DND-41 (cell line): ENCODE measurements at regions not wholly inside any gene's neighbourhood (a gene's known extent, or its start where the extent isn't known, plus 50 kb on each side); places are given as distances from the start of the nearest gene placed in this dataset.
"Not testable (repeated sequence)": the region's sequence is repeated elsewhere in the genome, so short reads cannot be mapped to it uniquely, and the experiment has no call there.

Source experiments
- ATAC-seq: fragments of 200-7000 bp; cut with Tn5 transposase; 3 replicates; pipeline ENCODE4 v1.9.1; 2021; ENCODE audit warnings: low read depth; ENCODE audit not compliant: insufficient read depth
- DNase-seq: peaks from one replicate; pipeline ENCODE4 v3.0.0-alpha.2; 2020
- H2AFZ ChIP-seq: 2 replicates; pipeline ENCODE4 v1.6.0; 2012; ENCODE audit warnings: low read depth, low read length
- H3K27ac ChIP-seq: 2 replicates; pipeline ENCODE4 v1.5.1; 2012; ENCODE audit warnings: low read length, inconsistent platforms
- H3K27me3 ChIP-seq: fragments of 200-600 bp; sonication (generic); 2 replicates; pipeline ENCODE4 v1.6.0; 2012; ENCODE audit warnings: low read length, mild to moderate bottlenecking, inconsistent platforms; ENCODE audit not compliant: insufficient read depth, poor library complexity
- H3K36me3 ChIP-seq: 2 replicates; pipeline ENCODE4 v1.5.1; 2012; ENCODE audit warnings: low read length, inconsistent platforms; ENCODE audit not compliant: insufficient read depth
- H3K4me1 ChIP-seq: 2 replicates; pipeline ENCODE4 v1.5.1; 2012; ENCODE audit warnings: mild to moderate bottlenecking, low read length; ENCODE audit not compliant: insufficient read depth
- H3K4me2 ChIP-seq: 2 replicates; pipeline ENCODE4 v1.6.0; 2012; ENCODE audit warnings: mild to moderate bottlenecking, moderate library complexity, low read length, inconsistent platforms; ENCODE audit not compliant: insufficient read depth
- H3K4me3 ChIP-seq, 2 experiments: fragments of 200-600 bp in 1 of 2; shearing (Covaris generic) in 1 of 2; 2 replicates each; pipeline ENCODE4 v1.5.1; 2012 to 2016; ENCODE audit warnings: inconsistent platforms in 2 of 2, low read length in 2 of 2, mild to moderate bottlenecking in 2 of 2, low read depth in 1 of 2, moderate library complexity in 1 of 2
- H3K79me2 ChIP-seq: 2 replicates; pipeline ENCODE4 v1.6.0; 2012; ENCODE audit warnings: low read length, inconsistent platforms; ENCODE audit not compliant: insufficient read depth
- H3K9ac ChIP-seq: 2 replicates; pipeline ENCODE4 v1.6.0; 2012; ENCODE audit warnings: low read depth, mild to moderate bottlenecking, inconsistent platforms, low read length, moderate library complexity
- H3K9me3 ChIP-seq: 2 replicates; pipeline ENCODE4 v1.5.1; 2012; ENCODE audit warnings: low read length, moderate library complexity, mild to moderate bottlenecking, inconsistent platforms; ENCODE audit not compliant: insufficient read depth, severe bottlenecking
- H4K20me1 ChIP-seq: 2 replicates; pipeline ENCODE4 v1.6.0; 2012; ENCODE audit warnings: low read length; ENCODE audit not compliant: insufficient read depth
- CTCF ChIP-seq: IDR thresholded peaks from 2 replicates; pipeline ENCODE4 v1.5.1; 2012; ENCODE audit warnings: borderline replicate concordance, low read length, moderate library complexity, mild to moderate bottlenecking; ENCODE audit not compliant: poor library complexity, severe bottlenecking; ENCODE audit errors: extremely low read depth
- EZH2 ChIP-seq: IDR thresholded peaks from 3 replicates; pipeline ENCODE4 v1.6.1; 2012; ENCODE audit warnings: borderline replicate concordance, low read depth, mild to moderate bottlenecking, moderate library complexity, low read length, inconsistent platforms; ENCODE audit not compliant: severe bottlenecking

- ATAC-seq, result peak; percentile 97
Measured at GRCh38 chr14:106442857-106443256, 916.5 kb downstream of the TMEM121 start.

GRCh38 chr14:106455026-106455425 lies 928.6 kb downstream of the TMEM121 start:
- no peak for DNase-seq

More at GRCh38 chr14:106442857-106443256, 916.5 kb downstream of the TMEM121 start:
- TF ChIP-seq CTCF, result peak; percentile 98
- TF ChIP-seq EZH2, result no peak
- peak overlapping the region; percentile 36 for H3K9ac ChIP-seq
- H2AFZ ChIP-seq, result peak overlapping the region; percentile 19; the same call in 1 of the 2 replicates
- H3K4me3 ChIP-seq, result no peak overlapping the region
- H3K4me1 ChIP-seq, result peaks cover 40% of the 10 kb centered on the region
- H3K4me2 ChIP-seq, result peak overlapping the region; percentile 41
- H3K27me3 ChIP-seq, result no peaks in the 10 kb centered on the region
- H3K9me3 ChIP-seq, result no peaks in the 10 kb centered on the region
- H3K79me2 ChIP-seq, result peaks cover 5% of the 10 kb centered on the region; the same call in 1 of the 2 replicates
- H3K36me3 ChIP-seq, result peaks cover 19% of the 10 kb centered on the region
- peak overlapping the region; percentile 81 for H3K27ac ChIP-seq
- no peaks in the 10 kb centered on the region for H4K20me1 ChIP-seq
- peak; percentile 94 for DNase-seq

GRCh38 chr14:106459971-106460730 lies 933.8 kb downstream of the TMEM121 start:
- Histone ChIP-seq H3K9me3 (no peaks in the 10 kb centered on the region), H3K27me3 (no peaks in the 10 kb centered on the region), H2AFZ (no peak overlapping the region), H3K4me1 (peaks cover 7% of the 10 kb centered on the region), H3K36me3 (peaks cover 65% of the 10 kb centered on the region), H3K79me2 (peaks cover 76% of the 10 kb centered on the region), H3K27ac (peak overlapping the region; percentile 61), H4K20me1 (peaks cover 8% of the 10 kb centered on the region), H3K4me3 (no peak overlapping the region), H3K9ac (no peak overlapping the region), H3K4me2 (no peak overlapping the region)
- peak; percentile 81 for TF ChIP-seq CTCF
- no peak for TF ChIP-seq EZH2
- DNase-seq (peak; percentile 63), ATAC-seq (peak; percentile 75)

More at GRCh38 chr14:106455026-106455425, 928.6 kb downstream of the TMEM121 start:
- H3K9ac ChIP-seq, result no peak overlapping the region
- H3K9me3 ChIP-seq, result no peaks in the 10 kb centered on the region
- no peak overlapping the region for H2AFZ ChIP-seq
- H3K4me2 ChIP-seq, result no peak overlapping the region
- peaks cover 36% of the 10 kb centered on the region for H3K36me3 ChIP-seq
- H4K20me1 ChIP-seq, result 0 out of 2 replicates have a peak, but pooled peaks cover 3% of the 10 kb centered on the region
- H3K79me2 ChIP-seq, result peaks cover 34% of the 10 kb centered on the region
- no peaks in the 10 kb centered on the region for H3K27me3 ChIP-seq
- H3K4me3 ChIP-seq, result no peak overlapping the region
- H3K27ac ChIP-seq, result no peak overlapping the region
- TF ChIP-seq CTCF (no peak), EZH2 (no peak)
- ATAC-seq, result no peak; the same call in 2 of the 3 replicates
- no peaks in the 10 kb centered on the region for H3K4me1 ChIP-seq

GRCh38 chr14:106460916-106461315 lies 934.5 kb downstream of the TMEM121 start:
- Histone ChIP-seq H3K27ac (peak overlapping the region; percentile 35), H3K79me2 (peaks cover 79% of the 10 kb centered on the region), H2AFZ (no peak overlapping the region), H3K9me3 (no peaks in the 10 kb centered on the region), H3K4me3 (no peak overlapping the region), H3K4me1 (peaks cover 7% of the 10 kb centered on the region), H3K9ac (no peak overlapping the region), H3K4me2 (no peak overlapping the region), H4K20me1 (peaks cover 8% of the 10 kb centered on the region), H3K27me3 (no peaks in the 10 kb centered on the region), H3K36me3 (peaks cover 64% of the 10 kb centered on the region)
- ATAC-seq (no peak), DNase-seq (no peak)
- no peak for TF ChIP-seq CTCF
- no peak for TF ChIP-seq EZH2

GRCh38 chr14:106466483-106466882 lies 940.1 kb downstream of the TMEM121 start:
- H3K9me3 ChIP-seq, H3K4me3 ChIP-seq, H3K4me1 ChIP-seq, H3K27ac ChIP-seq, H2AFZ ChIP-seq, DNase-seq, H3K4me2 ChIP-seq, H3K27me3 ChIP-seq, ATAC-seq, H3K9ac ChIP-seq: not testable (repeated sequence)
- Histone ChIP-seq H4K20me1 (peaks cover 16% of the 10 kb centered on the region), H3K79me2 (peaks cover 84% of the 10 kb centered on the region), H3K36me3 (peaks cover 56% of the 10 kb centered on the region)
